ENCODE measurements at regions not wholly inside any gene's neighbourhood (a gene's known extent, or its start where the extent isn't known, plus 50 kb on each side); places are given as distances from the start of the nearest gene placed in this dataset.
"Not testable (repeated sequence)": the region's sequence is repeated elsewhere in the genome, so short reads cannot be mapped to it uniquely, and the experiment has no call there.

- H3K27ac Mint-ChIP-seq; H3K4me3 Mint-ChIP-seq; H3K4me1 Mint-ChIP-seq (ENCODE audit: low read depth in 2 of 2); DNase-seq; H3K36me3 Mint-ChIP-seq (ENCODE audit: insufficient read depth); H3K27me3 Mint-ChIP-seq; H3K9me3 Mint-ChIP-seq; ATAC-seq (replicated peaks): not testable (repeated sequence)
Observed at GRCh38 chr20:30581839-30582238, 675.6 kb upstream of the DEFB115 start.

DNA sequence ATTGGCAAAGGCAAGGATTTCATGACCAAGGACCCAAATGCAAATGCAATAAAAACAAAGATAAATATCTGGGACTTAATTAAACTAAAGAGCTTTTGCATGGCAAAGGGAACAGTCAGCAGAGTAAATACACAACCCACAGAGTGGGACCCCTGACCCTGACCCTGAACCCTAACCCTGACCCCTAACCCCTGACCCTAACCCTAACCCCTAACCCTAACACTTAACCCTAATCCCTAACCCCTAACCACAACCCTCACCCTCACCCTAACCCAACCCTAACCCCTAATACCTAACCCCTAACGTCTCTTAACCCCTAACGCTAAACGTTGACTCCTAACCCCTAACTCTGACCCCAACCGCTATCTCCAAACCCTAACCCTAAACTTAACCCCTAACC, 673.1 kb upstream of the DEFB115 start:
- not testable (repeated sequence) for H3K4me1 Mint-ChIP-seq (ENCODE audit: low read depth in 2 of 2); H3K4me3 Mint-ChIP-seq; H3K27me3 Mint-ChIP-seq; ATAC-seq (replicated peaks); H3K27ac Mint-ChIP-seq; DNase-seq; H3K36me3 Mint-ChIP-seq (ENCODE audit: insufficient read depth); H3K9me3 Mint-ChIP-seq

DNA sequence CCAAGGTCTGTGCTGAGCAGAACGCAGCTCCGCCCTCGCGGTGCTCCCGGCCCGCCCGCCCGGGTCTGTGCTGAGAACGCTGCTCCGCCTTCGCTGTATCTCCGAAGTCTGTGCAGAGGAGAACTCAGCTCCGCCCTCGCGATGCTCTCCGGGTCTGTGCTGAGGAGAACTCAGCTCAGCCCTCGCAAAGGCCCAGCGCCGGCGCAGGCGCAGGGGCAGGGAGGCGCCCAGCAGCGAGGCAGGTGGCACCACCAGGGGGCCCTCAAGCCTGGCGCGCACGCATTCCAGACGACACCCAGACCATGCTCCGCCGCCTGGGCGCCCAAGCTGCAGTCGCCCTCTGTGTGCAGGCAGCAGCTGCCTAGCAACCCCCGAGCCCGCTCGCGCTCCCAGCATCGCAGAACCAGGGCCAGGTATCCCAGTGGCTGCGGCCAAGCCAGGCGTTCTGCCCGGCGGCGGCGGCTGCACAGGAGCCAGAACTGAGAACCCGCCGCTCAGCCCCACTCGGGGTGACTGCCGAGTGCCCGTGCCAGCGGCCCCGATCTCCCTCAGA, 672.1 kb upstream of the DEFB115 start:
- H3K27ac Mint-ChIP-seq; H3K27me3 Mint-ChIP-seq; H3K4me3 Mint-ChIP-seq; ATAC-seq (replicated peaks); H3K4me1 Mint-ChIP-seq (ENCODE audit: low read depth in 2 of 2); H3K9me3 Mint-ChIP-seq; H3K36me3 Mint-ChIP-seq (ENCODE audit: insufficient read depth): not testable (repeated sequence)
- DNase-seq, result peak in 1 of 3 experiments; percentile 5

GRCh38 chr20:30586178-30586577, 671.3 kb upstream of the DEFB115 start:
- not testable (repeated sequence) for H3K27ac Mint-ChIP-seq; ATAC-seq (replicated peaks); H3K9me3 Mint-ChIP-seq; H3K4me3 Mint-ChIP-seq; DNase-seq; H3K36me3 Mint-ChIP-seq (ENCODE audit: insufficient read depth); H3K4me1 Mint-ChIP-seq (ENCODE audit: low read depth in 2 of 2); H3K27me3 Mint-ChIP-seq

DNA sequence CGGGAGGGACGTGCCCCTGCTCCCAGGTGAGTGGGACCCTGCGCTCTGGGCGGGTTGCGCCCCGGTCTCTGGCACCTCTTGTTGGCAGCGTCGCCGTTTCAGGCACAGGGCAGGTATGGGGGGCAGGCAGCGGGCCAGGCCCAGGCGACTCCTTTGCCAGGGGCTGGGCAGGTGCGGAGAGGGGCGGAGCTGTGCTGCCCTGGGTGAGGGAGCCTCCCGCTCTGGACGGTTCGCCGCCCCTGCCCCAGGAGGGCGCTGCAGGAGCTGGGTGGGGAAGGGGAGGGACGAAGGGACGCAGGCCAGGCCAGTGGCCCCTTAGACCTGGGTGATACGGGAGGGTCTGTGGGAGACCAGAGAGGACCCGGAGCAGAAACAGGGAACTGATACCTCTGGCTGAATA, 663.9 kb upstream of the DEFB115 start:
- ATAC-seq (replicated peaks) (no peak), DNase-seq (no peak)
- Mint-ChIP-seq H3K36me3 (ENCODE audit: insufficient read depth) (no peaks in the 10 kb centered on the region), H3K4me1 (ENCODE audit: low read depth in 2 of 2) (no peaks in the 10 kb centered on the region), H3K27me3 (no peaks in the 10 kb centered on the region), H3K27ac (no peak overlapping the region), H3K9me3 (no peaks in the 10 kb centered on the region), H3K4me3 (no peak overlapping the region)

GRCh38 chr20:30594112-30594511, 663.4 kb upstream of the DEFB115 start:
- no peak for DNase-seq

DNA sequence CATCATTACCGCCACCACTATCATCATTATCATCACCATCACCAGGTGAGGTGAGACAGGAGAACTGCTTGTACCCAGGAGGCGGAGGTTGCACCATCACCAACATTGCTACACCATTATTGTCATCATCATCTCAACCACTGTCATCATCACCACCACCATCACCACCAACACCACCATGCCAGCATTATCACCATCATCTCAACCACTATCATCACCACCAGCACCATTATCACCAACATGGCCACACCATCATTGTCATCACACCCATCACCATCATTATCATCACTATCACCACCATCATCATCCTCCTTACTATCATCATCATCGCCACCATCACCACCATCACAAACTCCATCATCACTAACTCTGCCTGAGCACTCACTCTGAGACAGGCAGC, 661.8 kb upstream of the DEFB115 start:
- DNase-seq, result no peak
- Mint-ChIP-seq H3K9me3 (no peaks in the 10 kb centered on the region), H3K4me1 (ENCODE audit: low read depth in 2 of 2) (no peaks in the 10 kb centered on the region), H3K27ac (no peak overlapping the region), H3K27me3 (no peaks in the 10 kb centered on the region), H3K4me3 (no peak overlapping the region), H3K36me3 (ENCODE audit: insufficient read depth) (no peaks in the 10 kb centered on the region)
- ATAC-seq (replicated peaks), result no peak

More at GRCh38 chr20:30594112-30594511, 663.4 kb upstream of the DEFB115 start:
- H3K4me3 Mint-ChIP-seq, result no peak overlapping the region
- ATAC-seq (replicated peaks), result no peak
- no peaks in the 10 kb centered on the region for H3K9me3 Mint-ChIP-seq
- H3K4me1 Mint-ChIP-seq (ENCODE audit: low read depth in 2 of 2), result no peaks in the 10 kb centered on the region
- H3K27ac Mint-ChIP-seq, result no peak overlapping the region
- H3K36me3 Mint-ChIP-seq (ENCODE audit: insufficient read depth), result no peaks in the 10 kb centered on the region
- H3K27me3 Mint-ChIP-seq, result no peaks in the 10 kb centered on the region

GRCh38 chr20:30597429-30597828, 660.0 kb upstream of the DEFB115 start:
- H3K9me3 Mint-ChIP-seq; H3K36me3 Mint-ChIP-seq (ENCODE audit: insufficient read depth); ATAC-seq (replicated peaks); H3K27me3 Mint-ChIP-seq; H3K27ac Mint-ChIP-seq; H3K4me3 Mint-ChIP-seq; H3K4me1 Mint-ChIP-seq (ENCODE audit: low read depth in 2 of 2); DNase-seq: not testable (repeated sequence)

DNA sequence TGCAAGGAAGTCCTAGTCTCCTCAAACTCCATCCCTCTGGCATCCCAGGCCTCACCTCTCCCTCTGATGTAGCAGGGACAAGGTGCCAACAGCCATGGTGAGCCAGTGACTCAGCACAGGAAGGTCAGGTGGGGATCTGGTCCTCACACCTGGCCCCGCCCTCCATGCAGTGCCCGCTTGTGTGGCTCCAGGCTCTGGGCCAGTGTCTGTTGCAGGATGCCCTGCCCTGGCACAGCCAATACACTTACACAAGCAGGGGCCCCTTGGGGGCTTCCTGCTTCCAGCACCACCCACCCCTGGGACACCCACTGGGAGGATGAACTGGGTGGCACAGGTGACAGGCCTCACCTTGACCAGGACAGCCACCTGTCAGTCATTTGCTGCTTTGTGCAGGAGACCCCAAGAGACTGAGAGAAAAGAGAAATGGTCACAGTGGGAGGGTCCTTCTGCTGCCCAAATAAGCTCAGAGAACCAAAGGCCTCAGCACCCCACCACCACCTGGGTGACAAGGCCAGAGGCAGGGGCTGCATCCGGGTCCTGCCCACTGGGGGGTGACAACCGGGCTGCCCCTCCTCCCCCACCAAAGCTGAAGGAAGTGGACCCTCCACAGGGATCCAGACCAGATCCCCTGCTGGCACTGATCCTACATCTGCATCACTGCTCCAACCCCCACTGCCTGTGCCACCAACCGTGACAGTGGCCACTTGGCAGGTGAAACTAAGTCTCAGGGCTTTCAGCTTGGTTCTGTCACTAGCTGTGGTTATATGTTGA, 658.8 kb upstream of the DEFB115 start:
- no peaks in the 10 kb centered on the region for H3K27me3 Mint-ChIP-seq
- H3K4me1 Mint-ChIP-seq (ENCODE audit: low read depth in 2 of 2), result no peaks in the 10 kb centered on the region
- H3K36me3 Mint-ChIP-seq (ENCODE audit: insufficient read depth), result no peaks in the 10 kb centered on the region
- no peak overlapping the region for H3K27ac Mint-ChIP-seq
- no peak for ATAC-seq (replicated peaks)
- H3K4me3 Mint-ChIP-seq, result no peak overlapping the region
- H3K9me3 Mint-ChIP-seq, result peaks cover 3 to 8% of the 10 kb centered on the region in 2 donors
- no peak for DNase-seq

DNA sequence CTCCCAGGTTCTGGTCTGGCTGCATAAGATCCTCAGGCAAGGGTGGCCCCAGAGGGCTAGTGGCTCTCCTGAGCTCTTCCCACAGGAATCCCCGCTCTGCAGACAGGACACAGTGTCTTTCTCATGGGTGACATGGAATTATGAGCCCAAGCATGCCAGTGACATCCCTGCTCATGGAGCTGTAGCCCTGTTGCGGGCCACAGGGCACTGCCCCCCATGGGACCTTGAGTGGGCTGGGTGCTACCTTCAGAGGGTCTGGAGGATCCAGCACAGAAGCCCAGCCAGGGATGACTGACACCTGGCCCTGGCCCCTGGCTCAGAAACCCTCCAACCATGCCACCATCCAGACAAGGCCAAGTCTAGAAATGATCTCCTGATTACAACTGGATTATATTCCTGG, 657.5 kb upstream of the DEFB115 start:
- ATAC-seq (replicated peaks), result no peak
- no peak for DNase-seq
- no peaks in the 10 kb centered on the region for H3K4me1 Mint-ChIP-seq (ENCODE audit: low read depth in 2 of 2)
- H3K27me3 Mint-ChIP-seq, result no peaks in the 10 kb centered on the region
- H3K4me3 Mint-ChIP-seq, result no peak overlapping the region
- no peak overlapping the region for H3K27ac Mint-ChIP-seq
- H3K9me3 Mint-ChIP-seq, result peaks cover 5 to 8% of the 10 kb centered on the region in 2 donors
- H3K36me3 Mint-ChIP-seq (ENCODE audit: insufficient read depth), result no peaks in the 10 kb centered on the region

- H3K27me3 Mint-ChIP-seq, result no peaks in the 10 kb centered on the region
- H3K36me3 Mint-ChIP-seq (ENCODE audit: insufficient read depth), result no peaks in the 10 kb centered on the region
- DNase-seq (no peak), ATAC-seq (replicated peaks) (no peak)
- no peaks in the 10 kb centered on the region for H3K4me1 Mint-ChIP-seq (ENCODE audit: low read depth in 2 of 2)
- H3K4me3 Mint-ChIP-seq, result no peak overlapping the region
- H3K27ac Mint-ChIP-seq, result no peak overlapping the region
- peaks cover 5 to 8% of the 10 kb centered on the region in 2 donors for H3K9me3 Mint-ChIP-seq
Observed at GRCh38 chr20:30601974-30602373, 655.5 kb upstream of the DEFB115 start.

GRCh38 chr20:30602424-30602823, 655.0 kb upstream of the DEFB115 start:
- no peak for ATAC-seq (replicated peaks)
- Mint-ChIP-seq H3K27me3 (no peaks in the 10 kb centered on the region), H3K27ac (no peak overlapping the region), H3K9me3 (peaks cover 5 to 8% of the 10 kb centered on the region in 2 donors), H3K36me3 (ENCODE audit: insufficient read depth) (no peaks in the 10 kb centered on the region), H3K4me3 (no peak overlapping the region), H3K4me1 (ENCODE audit: low read depth in 2 of 2) (no peaks in the 10 kb centered on the region)
- DNase-seq, result no peak

DNA sequence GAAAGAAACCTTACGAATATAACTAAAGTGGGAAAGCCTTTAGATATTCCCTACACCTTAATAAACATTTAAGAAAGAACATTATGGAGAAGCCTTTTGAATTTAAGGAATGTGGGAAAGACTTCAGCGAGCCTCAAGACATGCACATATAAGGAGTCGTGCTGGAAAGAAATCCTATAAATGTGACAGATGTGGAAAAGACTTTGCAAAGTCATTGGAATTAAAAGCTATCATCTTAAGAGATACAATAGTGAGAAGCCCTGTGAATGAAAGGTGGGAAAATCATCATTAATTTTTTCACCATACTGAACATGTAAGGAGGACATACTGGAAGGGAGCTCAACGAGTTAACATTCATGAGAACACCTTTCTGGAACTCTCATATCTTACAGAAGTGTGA, 650.5 kb upstream of the DEFB115 start:
- Mint-ChIP-seq H3K9me3 (peaks cover 8 to 11% of the 10 kb centered on the region in 2 donors), H3K27me3 (no peaks in the 10 kb centered on the region), H3K4me3 (no peak overlapping the region), H3K36me3 (ENCODE audit: insufficient read depth) (no peaks in the 10 kb centered on the region), H3K27ac (no peak overlapping the region), H3K4me1 (ENCODE audit: low read depth in 2 of 2) (peaks cover 0 to 2% of the 10 kb centered on the region in 2 donors)
- ATAC-seq (replicated peaks), result no peak
- no peak for DNase-seq

DNA sequence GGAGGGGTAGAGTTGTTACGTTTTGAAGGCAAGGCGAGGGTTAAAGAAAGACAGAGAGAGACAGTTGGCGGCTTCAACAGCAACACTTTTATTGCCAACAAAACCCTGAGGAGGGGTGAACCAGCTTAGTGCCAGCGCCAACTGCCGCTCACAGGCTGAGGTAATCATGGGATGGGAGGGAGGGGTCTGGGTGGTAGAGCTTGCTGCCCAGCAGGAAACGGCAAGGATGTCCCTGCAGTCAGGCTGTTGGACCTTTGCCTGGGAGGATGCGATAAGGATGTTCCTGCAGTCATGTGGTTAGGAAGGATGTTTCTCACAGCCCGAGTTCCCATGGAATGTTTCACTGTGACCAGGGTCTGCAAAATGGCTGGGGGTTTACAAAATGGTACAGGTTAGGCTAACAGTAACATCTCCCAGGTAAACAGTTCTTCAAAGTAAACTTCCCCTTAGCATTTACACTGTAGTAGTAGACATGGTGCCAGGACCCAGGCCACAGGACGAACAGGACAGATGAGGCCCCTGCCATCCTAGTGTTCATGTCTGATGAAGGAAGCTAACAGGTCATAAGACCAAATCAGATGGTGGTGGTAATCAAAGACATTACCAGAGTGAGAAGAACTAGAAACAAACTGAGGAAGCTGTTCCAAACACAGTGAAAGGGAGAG, 647.3 kb upstream of the DEFB115 start:
- Mint-ChIP-seq H3K27ac (no peak overlapping the region), H3K9me3 (peaks cover 7% of the 10 kb centered on the region in 2 donors), H3K4me1 (ENCODE audit: low read depth in 2 of 2) (peaks cover 0 to 2% of the 10 kb centered on the region in 2 donors)

More for the DNA sequence above, 647.3 kb upstream of the DEFB115 start:
- no peak overlapping the region for H3K4me3 Mint-ChIP-seq
- DNase-seq (no peak), ATAC-seq (replicated peaks) (no peak)
- H3K27me3 Mint-ChIP-seq, result no peaks in the 10 kb centered on the region
- H3K36me3 Mint-ChIP-seq (ENCODE audit: insufficient read depth), result no peaks in the 10 kb centered on the region

Data from effector memory CD8-positive, alpha-beta T cell (primary cell).